Natural killer cell (primary cell): ENCODE measurements at regions not wholly inside any gene's neighbourhood (a gene's known extent, or its start where the extent isn't known, plus 50 kb on each side); places are given as distances from the start of the nearest gene placed in this dataset.

Source experiments
- ATAC-seq, 3 donors: fragments of 150-1000 bp in 2 of 3; fragments of 200-7000 bp in 1 of 3; cut with Tn5 transposase; 1 replicate in 1 of 3; 2 replicates in 2 of 3; pipeline ENCODE4 v1.10.0; 2021; ENCODE audit warnings: mild to moderate bottlenecking in 2 of 3, moderate library complexity in 2 of 3
- DNase-seq, 2 donors: peaks; one replicate each; pipeline versions ENCODE4 v3.0.0 to v3.0.0-alpha.2; 2013 to 2021; ENCODE audit warnings: mixed read lengths in 1 of 2
- H3K27ac ChIP-seq: one replicate; pipeline ENCODE4 v1.5.1; 2013; ENCODE audit warnings: mild to moderate bottlenecking, low read length
- H3K27me3 ChIP-seq: one replicate; pipeline ENCODE4 v1.6.1; 2013; ENCODE audit warnings: low read length; ENCODE audit not compliant: control insufficient read depth, insufficient read depth
- H3K36me3 ChIP-seq: one replicate; pipeline ENCODE4 v1.6.1; 2013; ENCODE audit warnings: low read length; ENCODE audit not compliant: control insufficient read depth, insufficient read depth
- H3K4me1 ChIP-seq: one replicate; pipeline ENCODE4 v1.6.1; 2013; ENCODE audit warnings: low read length; ENCODE audit not compliant: control insufficient read depth, insufficient read depth
- H3K4me3 ChIP-seq: one replicate; pipeline ENCODE4 v1.5.1; 2013; ENCODE audit warnings: low read length
- H3K9me3 ChIP-seq: one replicate; pipeline ENCODE4 v1.6.1; 2013; ENCODE audit warnings: low read length; ENCODE audit not compliant: control insufficient read depth, insufficient read depth
- H3K27ac Mint-ChIP-seq, 2 donors: one replicate each; pipeline ENCODE4 v1.8.0; 2022; ENCODE audit warnings: mild to moderate bottlenecking in 2 of 2, mixed read lengths in 2 of 2, moderate library complexity in 1 of 2
- H3K27me3 Mint-ChIP-seq, 2 donors: one replicate each; pipeline ENCODE4 v1.8.0; 2022; ENCODE audit warnings: low read depth in 2 of 2, mixed read lengths in 2 of 2
- H3K36me3 Mint-ChIP-seq: one replicate; pipeline ENCODE4 v1.8.0; 2022; ENCODE audit warnings: mixed read lengths
- H3K4me1 Mint-ChIP-seq, 2 donors: one replicate each; pipeline ENCODE4 v1.8.0; 2022; ENCODE audit warnings: mixed read lengths in 2 of 2
- H3K4me3 Mint-ChIP-seq: one replicate; pipeline ENCODE4 v1.8.0; 2022; ENCODE audit warnings: mild to moderate bottlenecking, moderate library complexity, mixed read lengths
- H3K9me3 Mint-ChIP-seq, 2 donors: one replicate each; pipeline ENCODE4 v1.8.0; 2022; ENCODE audit warnings: mixed read lengths in 2 of 2
- WGBS: methylation state at CpG from one replicate; pipeline ENCODE4 v1.1.7; 2013; ENCODE audit warnings: missing lambda C conversion rate; ENCODE audit not compliant: insufficient coverage; 5-methylcytosine and 5-hydroxymethylcytosine counted together
- intact Hi-C: fragments of 100-400 bp; cut with micrococcal nuclease; formaldehyde crosslinking; loops from one replicate; pipeline ENCODE4 v1.14.2; 2022
- TF ChIP-seq, protein P1 (sequence below): fragments of 200-600 bp; IDR thresholded peaks from one replicate; pipeline ENCODE4 v1.8.0; 2022; ENCODE audit warnings: antibody characterized with exemption

DNA sequence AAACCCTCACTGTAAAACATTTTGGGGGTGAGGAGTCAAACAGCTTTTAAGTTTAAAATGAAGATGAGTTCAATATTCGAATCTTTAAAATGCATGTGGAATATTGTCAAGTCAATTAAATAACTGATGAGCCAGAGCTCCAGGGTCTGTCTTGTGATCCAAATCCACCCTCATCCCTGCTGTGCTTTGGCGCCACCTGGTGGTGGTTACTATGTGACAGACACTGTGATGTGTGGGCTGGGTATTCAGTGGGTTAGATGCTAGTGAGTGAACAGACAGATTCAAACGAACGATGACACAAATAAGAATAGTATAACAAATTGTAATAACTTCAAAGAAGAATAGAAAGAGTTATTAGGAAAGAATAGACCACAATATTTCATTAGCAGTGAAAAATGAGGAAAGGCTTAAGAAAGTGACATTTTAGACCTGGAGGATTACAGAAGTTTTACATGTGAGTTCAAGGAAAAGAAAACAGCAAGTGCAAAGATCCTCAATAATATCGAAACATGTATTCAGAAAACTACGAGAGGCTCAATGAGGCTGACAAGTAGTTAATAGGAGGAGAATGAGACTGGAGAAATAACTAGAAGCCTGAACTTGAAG lies 51.4 kb upstream of the CHSY3 start:
- 41% methylated on average over 4 of the region's 6 CpGs for WGBS
- H3K36me3 Mint-ChIP-seq: no peaks in the 10 kb centered on the region
- ATAC-seq: peak; percentile 38 to 79 (median 61)

DNA sequence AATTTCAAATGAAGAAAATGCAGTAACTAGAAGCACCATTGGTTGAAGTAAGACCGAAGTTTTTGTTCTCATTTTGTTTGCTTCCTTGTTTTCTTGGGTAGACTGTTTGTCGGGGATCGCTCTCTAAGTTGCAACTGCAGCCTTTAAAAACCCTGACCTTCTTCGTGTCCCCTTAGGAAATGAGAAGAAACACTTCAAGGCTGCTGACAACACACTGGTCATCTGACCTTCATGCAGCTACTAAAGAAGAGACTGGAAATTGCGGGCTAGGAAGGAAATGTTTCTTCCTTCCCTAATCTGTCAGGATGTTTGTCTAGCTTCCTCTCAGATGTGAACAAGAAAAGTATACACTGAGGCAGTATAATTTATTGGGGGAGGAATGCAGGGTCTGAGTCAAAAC lies 50.7 kb upstream of the CHSY3 start:
- intact Hi-C loops: loop anchor here (10.0 kb wide), 1 partner anchor 1639 kb away; no protein-coding TSS in a partner anchor

More for the DNA sequence above, 51.4 kb upstream of the CHSY3 start:
- DNase-seq: peak; percentile 33 to 75
- H3K27ac ChIP-seq: no peak overlapping the region
- no peak overlapping the region for H3K4me3 Mint-ChIP-seq
- H3K4me3 ChIP-seq: no peak overlapping the region
- no peaks in the 10 kb centered on the region for H3K4me1 Mint-ChIP-seq
- H3K4me1 ChIP-seq: no peaks in the 10 kb centered on the region
- no peaks in the 10 kb centered on the region for H3K9me3 Mint-ChIP-seq
- H3K36me3 ChIP-seq: no peaks in the 10 kb centered on the region
- H3K27me3 Mint-ChIP-seq: no peaks in the 10 kb centered on the region
- H3K9me3 ChIP-seq: no peaks in the 10 kb centered on the region
- intact Hi-C loops: loop anchor here (10.0 kb wide), 1 partner anchor 1638 kb away; no protein-coding TSS in a partner anchor
- H3K27me3 ChIP-seq: no peaks in the 10 kb centered on the region
- TF ChIP-seq, protein P1, sequence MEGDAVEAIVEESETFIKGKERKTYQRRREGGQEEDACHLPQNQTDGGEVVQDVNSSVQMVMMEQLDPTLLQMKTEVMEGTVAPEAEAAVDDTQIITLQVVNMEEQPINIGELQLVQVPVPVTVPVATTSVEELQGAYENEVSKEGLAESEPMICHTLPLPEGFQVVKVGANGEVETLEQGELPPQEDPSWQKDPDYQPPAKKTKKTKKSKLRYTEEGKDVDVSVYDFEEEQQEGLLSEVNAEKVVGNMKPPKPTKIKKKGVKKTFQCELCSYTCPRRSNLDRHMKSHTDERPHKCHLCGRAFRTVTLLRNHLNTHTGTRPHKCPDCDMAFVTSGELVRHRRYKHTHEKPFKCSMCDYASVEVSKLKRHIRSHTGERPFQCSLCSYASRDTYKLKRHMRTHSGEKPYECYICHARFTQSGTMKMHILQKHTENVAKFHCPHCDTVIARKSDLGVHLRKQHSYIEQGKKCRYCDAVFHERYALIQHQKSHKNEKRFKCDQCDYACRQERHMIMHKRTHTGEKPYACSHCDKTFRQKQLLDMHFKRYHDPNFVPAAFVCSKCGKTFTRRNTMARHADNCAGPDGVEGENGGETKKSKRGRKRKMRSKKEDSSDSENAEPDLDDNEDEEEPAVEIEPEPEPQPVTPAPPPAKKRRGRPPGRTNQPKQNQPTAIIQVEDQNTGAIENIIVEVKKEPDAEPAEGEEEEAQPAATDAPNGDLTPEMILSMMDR: peak; percentile 74
- H3K27ac Mint-ChIP-seq: no peak overlapping the region

More for the DNA sequence above, 50.7 kb upstream of the CHSY3 start:
- Mint-ChIP-seq H3K36me3 (no peaks in the 10 kb centered on the region), H3K27me3 (no peaks in the 10 kb centered on the region), H3K27ac (no peak overlapping the region), H3K9me3 (no peaks in the 10 kb centered on the region), H3K4me1 (no peaks in the 10 kb centered on the region), H3K4me3 (no peak overlapping the region)
- TF ChIP-seq, protein P1: no peak
- H3K27ac ChIP-seq: no peak overlapping the region
- H3K36me3 ChIP-seq: no peaks in the 10 kb centered on the region
- 46% methylated on average over 5 of the region's 5 CpGs for WGBS
- no peaks in the 10 kb centered on the region for H3K4me1 ChIP-seq
- no peak overlapping the region for H3K4me3 ChIP-seq
- DNase-seq: no peak
- H3K9me3 ChIP-seq: no peaks in the 10 kb centered on the region
- no peaks in the 10 kb centered on the region for H3K27me3 ChIP-seq
- no peak for ATAC-seq
